ENCODE measurements at regions not wholly inside any gene's neighbourhood (a gene's known extent, or its start where the extent isn't known, plus 50 kb on each side); places are given as distances from the start of the nearest gene placed in this dataset.

DNA sequence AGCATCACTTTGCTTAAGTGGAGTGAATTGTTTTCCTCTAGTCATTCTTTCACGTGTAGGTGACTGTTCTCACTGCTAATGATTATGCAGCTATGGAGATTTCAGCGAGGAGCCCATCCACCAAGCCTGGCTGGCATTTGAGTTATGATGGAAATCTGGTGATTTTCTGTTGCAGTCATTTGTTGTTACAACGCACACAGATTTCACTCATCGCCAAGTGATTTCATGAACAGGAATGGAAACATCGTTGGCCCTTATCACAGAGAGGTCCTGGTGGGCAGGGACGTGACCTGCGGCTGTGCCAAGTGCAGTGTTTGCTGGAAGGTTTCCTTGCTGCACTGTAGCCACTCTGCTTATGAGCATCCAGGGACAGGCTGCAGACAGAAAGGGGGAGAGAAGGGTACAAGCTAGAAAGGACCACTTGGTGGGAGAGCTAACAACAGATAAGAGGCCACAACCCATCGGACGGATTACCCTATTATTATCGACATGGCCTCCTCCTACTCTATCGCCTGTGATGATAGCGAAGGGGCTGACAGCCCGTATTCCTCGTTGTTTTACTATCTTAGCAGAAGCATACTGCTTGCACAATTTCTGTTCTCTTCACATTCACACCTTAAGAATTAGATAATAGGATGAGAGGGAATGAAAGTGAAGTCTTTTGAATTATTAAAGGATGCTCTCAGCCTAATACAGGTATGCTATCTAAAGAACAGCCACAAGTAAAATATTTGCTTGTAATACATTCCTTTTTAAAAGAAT is 99.0 kb upstream of the PITRM1 start:
- Histone ChIP-seq H3K4me3 (ENCODE audit: low read length) (no peak overlapping the region), H3K9me2 (replicated peaks; ENCODE audit: insufficient read depth, low read length) (no peaks in the 10 kb centered on the region), H3K79me2 (ENCODE audit: low read length) (no peaks in the 10 kb centered on the region), H3K9ac (ENCODE audit: low read length) (no peak overlapping the region), H4K20me1 (ENCODE audit: insufficient read depth, low read depth, low read length) (no peaks in the 10 kb centered on the region), H3K27ac (ENCODE audit: low read length) (no peak overlapping the region), H2AFZ (ENCODE audit: low read length) (no peak overlapping the region), H3K36me3 (ENCODE audit: insufficient read depth, low read length) (no peaks in the 10 kb centered on the region), H3K9me3 (ENCODE audit: low read length) (no peaks in the 10 kb centered on the region), H3K4me1 (ENCODE audit: low read length) (no peaks in the 10 kb centered on the region), H3K4me2 (ENCODE audit: low read depth, low read length, poor library complexity, severe bottlenecking) (no peak overlapping the region), H3K27me3 (ENCODE audit: low read length) (no peaks in the 10 kb centered on the region)
- no peak for DNase-seq

DNA sequence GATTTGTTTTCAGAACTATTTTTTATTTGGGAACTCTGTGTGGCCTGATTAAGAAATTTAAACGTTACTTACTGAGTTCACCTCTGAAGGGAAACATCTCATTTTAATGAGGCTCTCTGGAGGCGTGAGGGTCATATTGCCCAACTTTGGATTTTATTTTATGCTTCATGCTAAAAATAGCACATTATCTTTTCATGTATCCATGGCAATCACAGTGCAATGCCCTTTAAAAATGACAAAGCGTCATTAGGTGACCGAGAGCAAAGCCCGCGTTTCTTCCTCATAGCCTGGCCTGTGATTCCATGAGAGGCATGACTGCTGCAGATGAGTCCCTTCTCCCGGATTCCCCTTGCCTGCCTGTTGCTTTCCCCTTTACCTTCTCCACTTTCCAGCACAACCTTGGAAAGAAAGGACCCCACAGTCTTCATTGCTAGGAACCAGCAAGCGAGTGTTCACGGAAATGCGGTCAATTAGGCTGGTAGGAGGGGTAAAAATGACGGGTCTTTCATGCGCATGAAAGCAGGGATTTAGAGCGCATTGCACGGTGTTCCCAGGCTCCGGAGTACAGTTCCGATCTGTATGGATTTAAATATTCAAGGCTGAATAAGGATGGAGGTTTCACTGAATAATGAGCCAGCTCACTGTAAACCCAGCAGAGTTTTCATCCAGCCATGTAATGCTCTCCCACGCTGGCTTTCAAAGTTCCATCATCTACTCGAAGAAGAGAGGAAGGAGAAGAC is 98.2 kb upstream of the PITRM1 start:
- H3K4me3 ChIP-seq (ENCODE audit: low read length) = no peak overlapping the region

GRCh38 chr10:3268025-3268424 is 95.4 kb upstream of the PITRM1 start:
- Histone ChIP-seq H3K9me3 (ENCODE audit: low read length) (no peaks in the 10 kb centered on the region), H2AFZ (ENCODE audit: low read length) (no peak overlapping the region), H3K36me3 (ENCODE audit: insufficient read depth, low read length) (no peaks in the 10 kb centered on the region)

More for the DNA sequence above, 98.2 kb upstream of the PITRM1 start:
- no peak overlapping the region for H3K9ac ChIP-seq (ENCODE audit: low read length)
- H3K36me3 ChIP-seq (ENCODE audit: insufficient read depth, low read length) = no peaks in the 10 kb centered on the region
- no peak overlapping the region for H3K27ac ChIP-seq (ENCODE audit: low read length)
- H4K20me1 ChIP-seq (ENCODE audit: insufficient read depth, low read depth, low read length) = no peaks in the 10 kb centered on the region
- no peaks in the 10 kb centered on the region for H3K27me3 ChIP-seq (ENCODE audit: low read length)
- no peaks in the 10 kb centered on the region for H3K4me1 ChIP-seq (ENCODE audit: low read length)
- no peaks in the 10 kb centered on the region for H3K9me3 ChIP-seq (ENCODE audit: low read length)
- no peak overlapping the region for H3K4me2 ChIP-seq (ENCODE audit: low read depth, low read length, poor library complexity, severe bottlenecking)
- no peak overlapping the region for H2AFZ ChIP-seq (ENCODE audit: low read length)
- no peaks in the 10 kb centered on the region for H3K79me2 ChIP-seq (ENCODE audit: low read length)
- no peaks in the 10 kb centered on the region for H3K9me2 ChIP-seq (replicated peaks; ENCODE audit: insufficient read depth, low read length)
- no peak for DNase-seq

GRCh38 chr10:3265088-3265487 is 92.5 kb upstream of the PITRM1 start:
- no peaks in the 10 kb centered on the region for H3K4me1 ChIP-seq (ENCODE audit: low read length)
- H3K4me2 ChIP-seq (ENCODE audit: low read depth, low read length, poor library complexity, severe bottlenecking) = no peak overlapping the region
- H3K9me3 ChIP-seq (ENCODE audit: low read length) = no peaks in the 10 kb centered on the region
- H3K4me3 ChIP-seq (ENCODE audit: low read length) = no peak overlapping the region
- H2AFZ ChIP-seq (ENCODE audit: low read length) = no peak overlapping the region
- H3K9me2 ChIP-seq (replicated peaks; ENCODE audit: insufficient read depth, low read length) = no peaks in the 10 kb centered on the region
- H3K9ac ChIP-seq (ENCODE audit: low read length) = no peak overlapping the region
- H3K79me2 ChIP-seq (ENCODE audit: low read length) = no peaks in the 10 kb centered on the region
- H3K27ac ChIP-seq (ENCODE audit: low read length) = no peak overlapping the region
- DNase-seq = no peak
- H3K36me3 ChIP-seq (ENCODE audit: insufficient read depth, low read length) = no peaks in the 10 kb centered on the region
- H3K27me3 ChIP-seq (ENCODE audit: low read length) = no peaks in the 10 kb centered on the region
- no peaks in the 10 kb centered on the region for H4K20me1 ChIP-seq (ENCODE audit: insufficient read depth, low read depth, low read length)

More at GRCh38 chr10:3268025-3268424, 95.4 kb upstream of the PITRM1 start:
- H4K20me1 ChIP-seq (ENCODE audit: insufficient read depth, low read depth, low read length) = no peaks in the 10 kb centered on the region
- H3K79me2 ChIP-seq (ENCODE audit: low read length) = no peaks in the 10 kb centered on the region
- no peak overlapping the region for H3K27ac ChIP-seq (ENCODE audit: low read length)
- no peak overlapping the region for H3K4me2 ChIP-seq (ENCODE audit: low read depth, low read length, poor library complexity, severe bottlenecking)
- H3K9ac ChIP-seq (ENCODE audit: low read length) = no peak overlapping the region
- no peak overlapping the region for H3K4me3 ChIP-seq (ENCODE audit: low read length)
- no peak for DNase-seq
- no peaks in the 10 kb centered on the region for H3K9me2 ChIP-seq (replicated peaks; ENCODE audit: insufficient read depth, low read length)
- no peaks in the 10 kb centered on the region for H3K4me1 ChIP-seq (ENCODE audit: low read length)
- H3K27me3 ChIP-seq (ENCODE audit: low read length) = no peaks in the 10 kb centered on the region

- no peak overlapping the region for H3K4me3 ChIP-seq (ENCODE audit: low read length)
- H3K27me3 ChIP-seq (ENCODE audit: low read length) = no peaks in the 10 kb centered on the region
- H3K9me3 ChIP-seq (ENCODE audit: low read length) = no peaks in the 10 kb centered on the region
- H3K36me3 ChIP-seq (ENCODE audit: insufficient read depth, low read length) = no peaks in the 10 kb centered on the region
- no peak overlapping the region for H3K4me2 ChIP-seq (ENCODE audit: low read depth, low read length, poor library complexity, severe bottlenecking)
- no peaks in the 10 kb centered on the region for H4K20me1 ChIP-seq (ENCODE audit: insufficient read depth, low read depth, low read length)
- H3K79me2 ChIP-seq (ENCODE audit: low read length) = no peaks in the 10 kb centered on the region
- DNase-seq = no peak
- H2AFZ ChIP-seq (ENCODE audit: low read length) = no peak overlapping the region
- no peak overlapping the region for H3K9ac ChIP-seq (ENCODE audit: low read length)
- no peak overlapping the region for H3K27ac ChIP-seq (ENCODE audit: low read length)
- no peaks in the 10 kb centered on the region for H3K4me1 ChIP-seq (ENCODE audit: low read length)
- no peaks in the 10 kb centered on the region for H3K9me2 ChIP-seq (replicated peaks; ENCODE audit: insufficient read depth, low read length)
Measured at GRCh38 chr10:3264161-3264761, 91.7 kb upstream of the PITRM1 start.

- Histone ChIP-seq H3K27ac (ENCODE audit: low read length) (no peak overlapping the region), H3K36me3 (ENCODE audit: insufficient read depth, low read length) (no peaks in the 10 kb centered on the region), H3K4me3 (ENCODE audit: low read length) (no peak overlapping the region), H3K4me1 (ENCODE audit: low read length) (no peaks in the 10 kb centered on the region), H3K27me3 (ENCODE audit: low read length) (no peaks in the 10 kb centered on the region), H3K9me2 (replicated peaks; ENCODE audit: insufficient read depth, low read length) (no peaks in the 10 kb centered on the region), H2AFZ (ENCODE audit: low read length) (no peak overlapping the region), H3K4me2 (ENCODE audit: low read depth, low read length, poor library complexity, severe bottlenecking) (no peak overlapping the region), H3K9me3 (ENCODE audit: low read length) (no peaks in the 10 kb centered on the region), H4K20me1 (ENCODE audit: insufficient read depth, low read depth, low read length) (no peaks in the 10 kb centered on the region), H3K9ac (ENCODE audit: low read length) (no peak overlapping the region), H3K79me2 (ENCODE audit: low read length) (no peaks in the 10 kb centered on the region)
- DNase-seq = no peak
Measured at GRCh38 chr10:3263747-3264146, 91.2 kb upstream of the PITRM1 start.

- Histone ChIP-seq H3K9me2 (replicated peaks; ENCODE audit: insufficient read depth, low read length) (no peaks in the 10 kb centered on the region), H3K9me3 (ENCODE audit: low read length) (no peaks in the 10 kb centered on the region), H3K4me2 (ENCODE audit: low read depth, low read length, poor library complexity, severe bottlenecking) (no peak overlapping the region), H3K27me3 (ENCODE audit: low read length) (no peaks in the 10 kb centered on the region), H3K9ac (ENCODE audit: low read length) (no peak overlapping the region), H3K79me2 (ENCODE audit: low read length) (no peaks in the 10 kb centered on the region), H3K36me3 (ENCODE audit: insufficient read depth, low read length) (no peaks in the 10 kb centered on the region), H3K4me1 (ENCODE audit: low read length) (no peaks in the 10 kb centered on the region), H3K27ac (ENCODE audit: low read length) (no peak overlapping the region), H2AFZ (ENCODE audit: low read length) (no peak overlapping the region), H3K4me3 (ENCODE audit: low read length) (no peak overlapping the region), H4K20me1 (ENCODE audit: insufficient read depth, low read depth, low read length) (no peaks in the 10 kb centered on the region)
- no peak for DNase-seq
Measured at GRCh38 chr10:3263082-3263481, 90.5 kb upstream of the PITRM1 start.

DNA sequence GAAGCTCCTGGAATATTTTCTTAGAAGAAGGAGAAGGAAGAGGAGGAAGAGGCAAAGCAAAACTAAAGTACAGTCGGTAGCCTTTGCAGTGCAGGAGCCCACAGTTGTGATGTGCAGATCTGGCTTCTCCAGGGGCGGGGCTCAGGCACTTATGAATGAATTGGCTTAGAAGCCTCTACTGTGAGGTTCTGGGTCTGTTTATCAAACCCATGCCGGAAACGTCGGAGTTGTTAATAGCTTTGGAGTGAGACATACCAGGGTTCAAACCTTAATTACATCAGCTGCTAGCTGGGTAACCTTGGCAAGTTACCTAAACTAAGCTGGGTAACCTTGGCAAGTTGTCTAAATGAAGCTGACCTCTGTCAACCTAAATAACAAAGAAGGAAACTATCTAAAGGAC is 89.3 kb upstream of the PITRM1 start:
- no peak for DNase-seq
- H3K9me3 ChIP-seq (ENCODE audit: low read length) = no peaks in the 10 kb centered on the region
- no peaks in the 10 kb centered on the region for H3K36me3 ChIP-seq (ENCODE audit: insufficient read depth, low read length)
- no peaks in the 10 kb centered on the region for H3K9me2 ChIP-seq (replicated peaks; ENCODE audit: insufficient read depth, low read length)
- H3K9ac ChIP-seq (ENCODE audit: low read length) = no peak overlapping the region
- no peaks in the 10 kb centered on the region for H4K20me1 ChIP-seq (ENCODE audit: insufficient read depth, low read depth, low read length)
- no peaks in the 10 kb centered on the region for H3K27me3 ChIP-seq (ENCODE audit: low read length)
- H3K27ac ChIP-seq (ENCODE audit: low read length) = no peak overlapping the region
- H2AFZ ChIP-seq (ENCODE audit: low read length) = no peak overlapping the region
- H3K4me3 ChIP-seq (ENCODE audit: low read length) = no peak overlapping the region
- H3K4me1 ChIP-seq (ENCODE audit: low read length) = no peaks in the 10 kb centered on the region
- no peak overlapping the region for H3K4me2 ChIP-seq (ENCODE audit: low read depth, low read length, poor library complexity, severe bottlenecking)
- H3K79me2 ChIP-seq (ENCODE audit: low read length) = no peaks in the 10 kb centered on the region

Measured in Karpas-422 (cell line).